Epithelial cell of proximal tubule (primary cell): ENCODE measurements at regions not wholly inside any gene's neighbourhood (a gene's known extent, or its start where the extent isn't known, plus 50 kb on each side); places are given as distances from the start of the nearest gene placed in this dataset.

Experiments
- DNase-seq: peaks from one replicate; pipeline ENCODE4 v3.0.0-alpha.2; 2011; ENCODE audit warnings: low read depth
- H3K4me3 ChIP-seq: 2 replicates; pipeline ENCODE4 v1.5.1; 2011; ENCODE audit warnings: low read depth, mild to moderate bottlenecking, low read length
- TF ChIP-seq, protein P1 (sequence below): conservative IDR thresholded peaks from 2 replicates; pipeline ENCODE4 v1.5.1; 2012; ENCODE audit warnings: low read depth, mild to moderate bottlenecking, low read length

DNA sequence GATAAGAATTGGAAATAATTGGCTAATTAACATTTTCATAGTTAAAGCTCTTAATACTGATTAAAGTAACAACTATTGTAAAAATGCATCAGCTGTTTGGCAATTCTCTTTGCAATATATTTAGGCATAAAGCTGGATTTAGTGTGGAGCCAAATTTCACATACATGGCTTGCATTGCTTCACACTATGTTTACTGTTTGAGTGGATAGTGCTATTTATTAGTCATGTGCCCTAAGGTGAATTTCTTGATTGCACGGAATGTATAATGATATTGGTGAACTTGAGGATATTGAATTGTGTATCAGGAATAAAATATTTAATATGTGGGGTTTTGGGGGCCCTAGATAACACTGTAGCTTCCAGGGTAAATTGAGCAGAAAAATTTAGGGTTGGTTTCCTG lies 100.9 kb downstream of the AASDHPPT start:
- TF ChIP-seq, protein P1, sequence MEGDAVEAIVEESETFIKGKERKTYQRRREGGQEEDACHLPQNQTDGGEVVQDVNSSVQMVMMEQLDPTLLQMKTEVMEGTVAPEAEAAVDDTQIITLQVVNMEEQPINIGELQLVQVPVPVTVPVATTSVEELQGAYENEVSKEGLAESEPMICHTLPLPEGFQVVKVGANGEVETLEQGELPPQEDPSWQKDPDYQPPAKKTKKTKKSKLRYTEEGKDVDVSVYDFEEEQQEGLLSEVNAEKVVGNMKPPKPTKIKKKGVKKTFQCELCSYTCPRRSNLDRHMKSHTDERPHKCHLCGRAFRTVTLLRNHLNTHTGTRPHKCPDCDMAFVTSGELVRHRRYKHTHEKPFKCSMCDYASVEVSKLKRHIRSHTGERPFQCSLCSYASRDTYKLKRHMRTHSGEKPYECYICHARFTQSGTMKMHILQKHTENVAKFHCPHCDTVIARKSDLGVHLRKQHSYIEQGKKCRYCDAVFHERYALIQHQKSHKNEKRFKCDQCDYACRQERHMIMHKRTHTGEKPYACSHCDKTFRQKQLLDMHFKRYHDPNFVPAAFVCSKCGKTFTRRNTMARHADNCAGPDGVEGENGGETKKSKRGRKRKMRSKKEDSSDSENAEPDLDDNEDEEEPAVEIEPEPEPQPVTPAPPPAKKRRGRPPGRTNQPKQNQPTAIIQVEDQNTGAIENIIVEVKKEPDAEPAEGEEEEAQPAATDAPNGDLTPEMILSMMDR: no peak
- no peak overlapping the region for H3K4me3 ChIP-seq
- DNase-seq: no peak

DNA sequence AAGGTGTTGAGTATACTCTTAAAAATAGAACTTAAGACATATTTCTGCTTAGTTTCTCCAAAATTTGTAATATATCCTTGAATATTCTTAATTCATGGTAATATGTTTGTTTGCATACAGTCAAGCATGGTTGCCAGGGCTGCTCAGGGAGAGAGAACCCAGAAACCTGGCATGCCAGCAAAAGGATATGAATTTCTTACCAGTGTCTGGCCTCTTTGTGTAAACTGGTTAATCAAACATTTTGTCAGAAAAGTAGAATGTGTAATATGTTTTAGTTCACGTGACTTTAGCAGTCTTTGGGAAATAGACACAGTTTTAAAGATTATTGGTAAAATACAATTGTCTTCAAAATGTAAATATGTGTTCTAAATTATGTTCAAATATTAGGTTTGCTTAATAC lies 101.6 kb downstream of the AASDHPPT start:
- DNase-seq: no peak
- H3K4me3 ChIP-seq: no peak overlapping the region
- TF ChIP-seq, protein P1: no peak

DNA sequence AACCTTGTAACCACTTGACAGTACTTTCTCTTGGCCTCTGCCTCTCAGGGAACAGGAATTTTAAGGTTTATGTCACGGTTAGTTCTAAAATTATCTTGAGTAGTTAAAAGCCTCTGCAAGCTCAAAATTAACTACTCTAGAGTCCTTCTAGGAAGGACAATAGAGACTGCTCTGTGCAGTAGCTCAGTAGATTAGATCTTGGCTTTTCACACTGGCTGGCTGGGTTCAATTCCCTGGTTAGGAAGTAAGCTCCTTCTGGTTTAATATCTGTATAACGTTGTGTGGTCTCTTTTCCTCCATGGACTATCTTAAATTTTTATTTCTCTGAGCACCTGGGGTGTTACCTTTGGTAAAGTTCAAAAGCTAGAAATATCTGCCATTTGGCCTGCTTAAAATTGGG lies 109.2 kb downstream of the AASDHPPT start:
- TF ChIP-seq, protein P1: no peak
- no peak overlapping the region for H3K4me3 ChIP-seq
- no peak for DNase-seq

DNA sequence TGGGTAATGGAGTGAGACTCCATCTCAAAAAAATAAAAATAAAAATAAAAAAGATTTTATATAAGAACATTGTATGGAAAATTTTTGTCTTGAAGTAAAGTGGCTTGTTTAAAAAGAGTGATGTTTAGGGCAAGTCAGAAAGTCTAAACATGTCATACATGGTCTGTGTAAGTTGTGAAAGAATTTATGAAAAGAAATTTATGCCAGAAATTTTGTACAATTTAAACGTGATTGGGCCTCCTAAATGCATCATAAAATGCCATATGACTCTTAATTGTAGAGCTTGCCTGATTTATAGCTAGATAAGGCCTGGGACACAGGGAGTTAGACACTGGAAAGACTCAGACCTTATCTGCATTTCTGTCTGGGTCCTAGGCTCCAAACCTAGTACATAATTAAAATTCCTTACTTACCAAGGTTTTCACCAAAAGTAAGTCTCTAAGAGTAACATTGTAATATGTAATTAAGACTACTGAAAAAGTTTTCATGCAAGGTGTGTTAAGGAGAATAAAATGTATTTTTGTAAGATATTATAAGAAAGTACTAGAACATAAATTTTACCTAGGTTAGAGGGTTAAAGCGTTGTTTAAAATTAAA lies 110.5 kb downstream of the AASDHPPT start:
- no peak overlapping the region for H3K4me3 ChIP-seq
- TF ChIP-seq, protein P1: no peak
- DNase-seq: no peak

DNA sequence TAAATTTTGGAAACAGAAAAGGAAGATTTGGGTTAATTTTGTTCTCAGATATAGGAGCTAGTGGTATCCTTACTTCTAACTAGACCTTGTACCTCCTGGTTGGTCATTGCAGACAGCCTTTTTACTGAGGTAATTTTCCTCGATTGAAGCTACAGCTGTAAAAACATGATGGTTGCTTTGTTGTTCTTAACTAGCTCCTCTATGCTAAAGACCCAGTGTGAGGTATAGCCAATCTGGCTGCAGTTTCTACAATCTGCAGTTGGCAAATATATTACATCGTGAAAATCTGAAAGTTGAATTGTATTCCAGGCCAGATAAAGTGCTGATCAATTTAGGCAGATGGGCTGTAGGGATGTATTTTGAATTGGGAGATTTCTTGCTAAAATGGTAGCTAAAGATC lies 116.5 kb downstream of the AASDHPPT start:
- DNase-seq: no peak
- no peak overlapping the region for H3K4me3 ChIP-seq
- TF ChIP-seq, protein P1: no peak

DNA sequence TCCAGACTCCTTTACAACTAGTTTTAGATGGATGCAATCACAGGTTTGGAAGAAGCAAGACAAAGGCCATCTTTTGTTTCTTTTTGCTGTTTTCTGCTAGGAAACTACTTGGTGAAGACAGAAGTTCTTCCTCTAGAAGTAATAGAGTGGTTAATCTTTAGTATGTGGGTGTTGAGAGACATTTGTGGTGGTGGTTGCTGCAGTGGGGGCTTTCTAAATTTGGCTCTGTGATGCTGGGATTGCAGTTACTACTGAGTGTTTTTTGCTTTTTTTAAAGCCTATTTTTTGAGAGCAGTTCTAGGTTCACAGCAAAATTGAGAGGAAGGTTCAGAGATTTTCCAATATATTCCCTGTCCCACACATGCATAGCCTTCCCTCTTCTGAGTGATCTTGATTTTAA lies 120.0 kb downstream of the AASDHPPT start:
- DNase-seq: no peak
- no peak overlapping the region for H3K4me3 ChIP-seq
- TF ChIP-seq, protein P1: no peak

DNA sequence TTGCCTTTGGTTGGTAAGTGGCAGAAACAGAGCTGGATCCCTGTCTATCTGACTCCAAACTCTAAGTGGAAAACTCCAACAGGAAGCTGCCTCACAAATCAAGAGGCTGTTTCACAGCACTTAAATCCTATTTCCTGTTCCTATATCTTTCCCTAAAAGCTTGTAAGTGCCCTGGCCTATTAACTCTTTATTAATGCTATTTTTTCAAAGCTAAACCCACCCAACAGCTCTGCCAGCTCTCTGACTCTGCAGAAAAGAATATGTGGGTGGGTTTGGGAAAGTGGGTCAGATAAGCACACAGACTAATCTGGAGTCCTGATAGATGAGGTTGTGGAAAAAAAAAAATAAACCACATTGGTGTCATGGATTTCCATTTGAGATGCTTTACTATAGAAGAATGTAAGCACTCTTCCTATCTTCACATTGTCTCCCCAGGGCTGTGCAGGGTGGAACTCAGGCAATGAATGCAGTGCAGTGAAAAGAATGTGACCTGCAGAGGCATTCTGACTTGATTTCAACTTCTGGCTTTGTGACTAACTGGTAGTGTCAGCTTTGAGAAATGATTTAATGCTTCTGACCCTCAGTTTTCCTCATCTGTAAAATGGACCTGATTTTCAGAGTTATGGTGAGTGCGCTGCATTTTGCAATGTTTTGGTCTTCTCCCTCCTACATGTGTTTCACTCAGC lies 125.6 kb downstream of the AASDHPPT start:
- H3K4me3 ChIP-seq: no peak overlapping the region
- no peak for DNase-seq
- TF ChIP-seq, protein P1: no peak
